ENCODE measurements at regions not wholly inside any gene's neighbourhood (a gene's known extent, or its start where the extent isn't known, plus 50 kb on each side); places are given as distances from the start of the nearest gene placed in this dataset.

- no peak for DNase-seq (ENCODE audit: low spot score)
Observed at GRCh38 chr5:57795203-57795602, 312.6 kb upstream of the ACTBL2 start.

- DNase-seq (ENCODE audit: low spot score) = no peak
Observed at GRCh38 chr5:57791875-57792274, 309.3 kb upstream of the ACTBL2 start.

- DNase-seq (ENCODE audit: low spot score) = no peak
Observed at GRCh38 chr5:57785946-57786345, 303.3 kb upstream of the ACTBL2 start.

GRCh38 chr5:57784121-57784520, 301.5 kb upstream of the ACTBL2 start:
- no peak for DNase-seq (ENCODE audit: low spot score)

- DNase-seq (ENCODE audit: low spot score) = no peak
Observed at GRCh38 chr5:57783693-57784092, 301.1 kb upstream of the ACTBL2 start.

- DNase-seq (ENCODE audit: low spot score) = no peak
Observed at GRCh38 chr5:57780961-57781325, 298.3 kb upstream of the ACTBL2 start.

GRCh38 chr5:57780306-57780960, 297.8 kb upstream of the ACTBL2 start:
- DNase-seq (ENCODE audit: low spot score) = no peak

GRCh38 chr5:57779383-57780223, 297.0 kb upstream of the ACTBL2 start:
- DNase-seq (ENCODE audit: low spot score) = peak; percentile 45

- no peak for DNase-seq (ENCODE audit: low spot score)
Observed at GRCh38 chr5:57778501-57779091, 296.0 kb upstream of the ACTBL2 start.

- no peak for DNase-seq (ENCODE audit: low spot score)
Observed at GRCh38 chr5:57777174-57777581, 294.6 kb upstream of the ACTBL2 start.

- no peak for DNase-seq (ENCODE audit: low spot score)
Observed at GRCh38 chr5:57776035-57776434, 293.4 kb upstream of the ACTBL2 start.

- DNase-seq (ENCODE audit: low spot score) = no peak
Observed at GRCh38 chr5:57774439-57774838, 291.8 kb upstream of the ACTBL2 start.

GRCh38 chr5:57772512-57772911, 289.9 kb upstream of the ACTBL2 start:
- DNase-seq (ENCODE audit: low spot score) = no peak

- DNase-seq (ENCODE audit: low spot score) = no peak
Observed at GRCh38 chr5:57770039-57770438, 287.4 kb upstream of the ACTBL2 start.

GRCh38 chr5:57768745-57769144, 286.1 kb upstream of the ACTBL2 start:
- DNase-seq (ENCODE audit: low spot score) = no peak

GRCh38 chr5:57764479-57765089, 282.0 kb upstream of the ACTBL2 start:
- no peak for DNase-seq (ENCODE audit: low spot score)

GRCh38 chr5:57761513-57761912, 278.9 kb upstream of the ACTBL2 start:
- DNase-seq (ENCODE audit: low spot score) = no peak

- no peak for DNase-seq (ENCODE audit: low spot score)
Observed at GRCh38 chr5:57754616-57755015, 272.0 kb upstream of the ACTBL2 start.

- no peak for DNase-seq (ENCODE audit: low spot score)
Observed at GRCh38 chr5:57753446-57753845, 270.8 kb upstream of the ACTBL2 start.

GRCh38 chr5:57751710-57752109, 269.1 kb upstream of the ACTBL2 start:
- DNase-seq (ENCODE audit: low spot score) = no peak

- no peak for DNase-seq (ENCODE audit: low spot score)
Observed at GRCh38 chr5:57750891-57751290, 268.3 kb upstream of the ACTBL2 start.

GRCh38 chr5:57750282-57750681, 267.7 kb upstream of the ACTBL2 start:
- DNase-seq (ENCODE audit: low spot score) = no peak

- DNase-seq (ENCODE audit: low spot score) = no peak
Observed at GRCh38 chr5:57749396-57749795, 266.8 kb upstream of the ACTBL2 start.
